GM19468 (cell line): ENCODE measurements at regions not wholly inside any gene's neighbourhood (a gene's known extent, or its start where the extent isn't known, plus 50 kb on each side); places are given as distances from the start of the nearest gene placed in this dataset.

Source experiments
- ATAC-seq: cut with Tn5 transposase; IDR thresholded peaks from one replicate; pipeline ENCODE4 v1.9.1; 2021; ENCODE audit warnings: mild to moderate bottlenecking, moderate library complexity, moderate number of reproducible peaks; ENCODE audit not compliant: unreplicated experiment; ENCODE audit errors: extremely low read depth

DNA sequence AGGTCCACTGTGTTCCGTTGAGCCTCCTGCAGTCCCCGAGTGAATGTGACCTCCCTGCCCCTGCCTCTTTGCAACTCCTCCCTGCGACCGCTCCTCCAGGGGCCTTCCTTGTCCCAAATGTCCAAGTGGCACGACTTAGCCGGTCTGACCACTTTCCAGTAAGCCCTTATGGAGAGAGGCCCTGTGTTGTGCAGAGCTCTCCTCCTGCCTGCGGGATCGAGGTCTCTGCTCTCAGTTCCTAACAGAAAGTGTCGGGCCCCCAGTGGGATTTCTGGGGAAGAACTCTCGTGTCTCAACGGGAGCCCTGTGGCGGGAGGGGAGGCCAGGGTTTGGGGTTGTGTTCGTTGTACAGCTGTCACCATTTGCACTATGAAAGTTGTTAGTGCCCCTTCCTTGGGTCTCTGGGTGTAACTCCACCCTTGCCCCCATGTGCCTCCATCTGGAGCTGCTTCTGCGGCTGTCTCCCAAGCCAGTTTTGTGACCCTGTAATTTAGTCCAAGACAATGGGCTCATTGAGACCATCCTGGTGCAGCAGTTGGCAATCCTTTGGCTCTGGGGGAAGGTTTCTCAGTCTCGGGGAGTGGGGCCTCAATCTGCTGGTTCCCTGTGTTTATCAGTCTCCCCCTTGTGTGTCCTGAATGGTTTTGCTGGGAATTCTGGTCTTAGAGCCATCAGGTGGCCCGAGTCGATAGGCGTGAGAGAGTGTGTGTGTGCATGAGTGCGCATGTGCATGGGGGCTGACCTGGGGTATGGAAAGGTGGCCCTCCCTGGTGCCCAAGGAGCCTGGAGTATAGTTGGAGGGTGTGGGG lies 234.5 kb downstream of the SEC14L1 start:
- ATAC-seq, result no peak

DNA sequence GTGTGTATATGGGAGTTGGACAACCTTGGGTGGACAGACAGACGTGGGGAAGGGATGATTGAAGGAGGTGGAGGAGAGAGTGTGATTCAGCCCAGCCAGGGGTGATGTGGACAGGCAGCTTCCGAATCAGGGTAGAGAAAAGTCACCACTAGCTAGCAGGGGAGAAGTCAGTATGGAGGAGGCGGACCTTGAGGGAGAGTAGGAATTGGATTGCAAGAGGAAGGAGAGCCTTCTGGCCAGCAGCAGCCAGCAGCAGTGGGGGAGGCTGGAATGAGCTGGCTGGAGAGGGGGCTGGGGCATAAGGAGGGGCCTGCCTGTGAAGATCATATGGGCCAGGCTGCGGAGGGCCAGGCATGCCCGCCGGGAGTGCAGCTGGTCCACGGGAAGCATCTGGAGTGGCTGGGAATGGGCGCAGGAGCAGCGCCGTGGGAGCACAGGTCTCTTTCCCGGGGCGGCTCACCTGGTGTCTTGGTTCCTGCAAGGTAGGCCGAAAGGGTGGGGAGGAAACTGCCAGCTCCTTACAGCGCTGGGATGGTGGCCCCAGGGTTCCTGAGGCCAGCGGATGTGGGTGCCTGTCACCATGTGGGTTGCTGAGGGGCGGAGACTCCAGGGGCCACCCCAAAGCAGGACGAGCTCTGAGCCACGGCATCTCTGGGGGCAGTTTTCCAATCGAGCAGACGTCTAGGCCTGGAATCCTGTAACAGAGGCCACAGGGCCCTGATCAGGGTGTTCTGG lies 235.3 kb downstream of the SEC14L1 start:
- ATAC-seq, result no peak

DNA sequence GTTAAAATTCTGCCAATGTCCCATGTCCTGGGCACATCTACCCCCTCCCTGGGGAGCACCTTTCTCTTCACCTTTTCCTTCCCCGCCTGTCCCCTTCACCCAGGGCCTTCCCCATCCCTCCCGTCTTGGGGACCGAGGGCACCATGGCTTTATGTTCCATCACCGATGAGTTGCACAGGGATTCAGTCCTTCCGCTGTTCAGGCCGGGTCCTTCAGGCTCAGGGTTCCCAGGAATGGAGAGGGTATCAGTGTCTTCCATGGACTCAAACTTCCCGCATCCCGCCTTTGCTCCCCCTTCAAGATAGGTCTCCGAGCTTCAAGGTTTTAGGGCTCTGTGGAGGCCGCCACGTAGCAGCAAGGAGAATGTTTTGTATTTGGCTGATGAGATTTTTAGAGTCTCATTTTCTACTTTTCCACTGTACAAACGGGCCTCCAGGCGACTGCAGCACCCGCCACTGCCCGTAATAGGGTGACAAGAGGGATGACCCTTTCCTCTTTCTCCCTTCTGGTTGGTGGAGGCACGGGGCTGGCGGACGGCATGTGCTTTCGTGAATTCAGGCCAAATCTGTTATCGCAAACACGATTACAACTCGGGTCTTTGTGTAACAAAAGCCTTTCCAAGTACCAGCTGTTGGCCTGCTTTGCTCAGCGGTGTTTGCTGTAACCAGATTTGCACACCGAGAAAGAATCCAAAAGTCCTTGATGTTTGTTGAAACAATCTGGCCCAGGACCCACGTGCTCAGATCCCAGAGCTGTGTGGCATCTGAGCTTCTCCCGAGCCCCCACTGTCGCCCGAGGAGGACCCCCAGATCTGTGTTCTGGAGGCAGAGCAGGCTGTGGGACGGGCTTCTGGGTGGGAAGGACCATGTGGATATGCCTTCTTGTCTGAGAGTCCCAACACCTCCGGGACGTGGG lies 236.3 kb downstream of the SEC14L1 start:
- ATAC-seq, result no peak

DNA sequence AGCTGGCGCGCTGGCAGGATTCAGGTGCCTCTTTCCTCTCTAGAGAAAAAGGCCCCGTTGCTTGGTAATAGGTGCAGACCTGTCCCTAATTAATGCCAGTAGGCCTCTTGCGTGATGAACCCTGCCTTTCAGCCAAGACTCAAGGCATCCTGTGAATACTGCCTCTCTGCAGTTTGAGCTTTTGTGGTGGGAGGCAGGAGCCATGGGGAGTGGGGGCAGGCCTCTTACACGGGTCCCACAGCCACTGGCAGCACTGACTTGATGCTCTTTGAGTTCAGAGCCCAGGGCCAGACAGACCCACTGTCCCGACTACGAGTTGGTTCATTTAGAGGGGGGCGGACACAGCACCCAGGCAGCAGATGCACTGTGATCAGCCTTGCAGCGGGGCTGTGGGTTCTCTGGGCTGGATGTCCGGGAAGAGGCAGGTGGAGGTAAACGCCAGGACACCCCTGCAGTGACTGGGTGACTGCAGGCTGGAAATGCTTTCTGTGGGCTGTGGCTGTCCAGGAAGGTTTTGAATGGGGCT lies 237.0 kb downstream of the SEC14L1 start:
- ATAC-seq, result no peak

DNA sequence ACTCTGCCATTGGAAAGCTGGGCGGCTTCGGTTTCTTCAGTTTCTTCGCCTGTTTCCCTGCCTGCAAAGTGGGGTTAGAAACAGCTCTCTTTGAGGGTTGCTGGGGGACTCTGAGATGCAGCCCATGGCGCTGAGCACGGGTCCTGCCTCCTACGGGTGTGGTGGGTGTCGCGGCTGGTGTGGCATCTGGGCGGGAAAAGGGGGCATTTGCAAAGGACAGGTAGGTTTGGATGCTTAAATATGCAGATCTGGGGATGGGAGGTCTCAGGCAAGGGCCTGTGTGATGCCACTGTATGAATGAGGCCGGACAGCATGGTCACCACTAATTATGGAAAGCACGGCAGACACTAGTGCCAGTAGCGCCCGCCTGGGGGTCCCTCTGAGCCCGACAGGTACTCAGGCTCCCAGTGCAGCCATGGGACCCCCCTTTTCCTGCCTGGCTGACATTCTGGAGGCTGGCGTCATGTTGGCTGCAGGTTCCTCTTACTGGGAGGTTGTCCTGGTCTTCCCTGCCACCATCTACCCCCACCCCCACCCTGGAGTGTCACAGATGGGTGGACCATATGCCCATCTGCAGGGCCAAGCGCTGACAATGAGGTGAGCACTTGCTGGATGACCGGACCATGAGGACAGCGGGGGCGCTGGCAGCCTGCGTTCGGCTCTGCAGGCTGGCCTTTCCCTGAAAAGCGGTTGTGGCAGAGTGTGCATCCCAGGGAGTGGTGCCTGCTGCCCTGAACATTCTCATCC lies 237.7 kb downstream of the SEC14L1 start:
- ATAC-seq, result no peak

DNA sequence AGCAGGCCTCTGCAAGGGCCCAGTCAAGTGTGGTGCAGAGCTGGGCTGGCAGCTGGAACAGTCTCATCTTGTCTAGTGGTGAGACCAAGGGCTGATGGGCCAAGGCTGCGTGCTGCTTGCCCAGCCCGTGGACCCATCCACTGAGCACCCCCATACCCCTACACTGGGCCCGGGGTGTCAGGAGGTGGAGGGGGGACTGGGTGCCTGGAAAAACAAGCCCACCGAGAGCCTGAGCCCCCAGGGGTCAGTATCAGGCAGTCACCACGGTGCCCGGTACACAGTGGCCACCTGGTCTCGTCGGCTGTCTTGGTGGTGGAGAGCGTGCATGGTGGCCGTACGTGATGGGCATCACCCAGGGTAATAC lies 238.3 kb downstream of the SEC14L1 start:
- ATAC-seq, result no peak

DNA sequence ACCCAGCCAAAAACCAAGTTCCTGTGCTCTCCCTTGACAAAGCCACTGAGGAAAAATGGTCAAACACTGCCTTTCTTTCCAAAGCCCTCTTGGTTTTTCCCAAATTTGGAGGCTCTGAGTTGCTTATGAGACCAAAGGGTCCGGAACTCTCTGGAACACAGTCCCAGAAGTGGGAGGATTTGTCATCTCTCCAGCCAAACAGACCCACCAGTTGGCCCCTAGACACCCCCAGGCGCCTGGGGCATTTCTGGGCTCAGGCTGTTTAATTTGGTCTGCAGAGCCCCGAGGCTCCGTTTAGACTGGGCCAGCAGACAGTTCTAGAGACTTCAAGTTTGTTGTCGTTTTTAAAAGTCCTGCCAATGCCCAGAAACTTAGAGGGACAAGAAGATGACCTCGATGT lies 239.1 kb downstream of the SEC14L1 start:
- no peak for ATAC-seq

DNA sequence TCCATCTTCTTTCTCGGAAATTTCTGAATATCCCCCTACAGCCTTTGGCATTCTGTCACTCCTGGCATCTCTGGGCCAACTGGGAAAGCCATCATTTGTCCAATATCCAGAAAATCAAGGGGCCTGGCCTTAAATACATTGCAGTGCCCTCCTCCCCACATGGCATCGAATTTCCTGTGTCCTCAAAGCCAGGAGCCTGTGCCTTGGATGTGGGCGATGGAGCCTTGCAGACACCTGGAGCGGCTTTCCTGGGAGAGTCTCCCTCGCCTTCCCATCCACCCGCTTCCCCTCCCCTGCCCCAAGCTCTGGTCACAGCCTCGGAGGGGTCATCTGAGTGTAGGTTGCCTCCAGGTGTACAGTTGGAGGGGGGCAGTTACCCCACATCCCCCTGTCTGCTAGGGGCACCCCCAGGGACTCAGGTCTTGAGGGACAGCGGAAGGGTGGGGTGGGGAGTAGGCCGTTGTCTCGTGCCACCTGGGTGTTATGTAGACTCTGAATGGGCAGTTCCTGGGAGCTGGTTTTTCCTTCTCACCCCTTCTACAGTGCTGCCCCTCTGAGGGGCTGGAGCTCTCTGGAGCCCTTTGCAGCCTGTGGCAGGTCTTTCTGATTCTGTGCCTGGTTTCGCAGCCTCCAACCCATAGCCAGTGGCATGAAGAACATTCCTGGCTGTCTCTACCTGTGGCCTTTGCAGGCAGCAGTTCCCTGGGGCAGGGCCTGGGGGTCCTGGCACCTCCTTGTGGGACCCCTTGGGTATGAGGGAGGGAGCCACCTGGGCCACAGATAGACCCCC lies 239.8 kb downstream of the SEC14L1 start:
- no peak for ATAC-seq

DNA sequence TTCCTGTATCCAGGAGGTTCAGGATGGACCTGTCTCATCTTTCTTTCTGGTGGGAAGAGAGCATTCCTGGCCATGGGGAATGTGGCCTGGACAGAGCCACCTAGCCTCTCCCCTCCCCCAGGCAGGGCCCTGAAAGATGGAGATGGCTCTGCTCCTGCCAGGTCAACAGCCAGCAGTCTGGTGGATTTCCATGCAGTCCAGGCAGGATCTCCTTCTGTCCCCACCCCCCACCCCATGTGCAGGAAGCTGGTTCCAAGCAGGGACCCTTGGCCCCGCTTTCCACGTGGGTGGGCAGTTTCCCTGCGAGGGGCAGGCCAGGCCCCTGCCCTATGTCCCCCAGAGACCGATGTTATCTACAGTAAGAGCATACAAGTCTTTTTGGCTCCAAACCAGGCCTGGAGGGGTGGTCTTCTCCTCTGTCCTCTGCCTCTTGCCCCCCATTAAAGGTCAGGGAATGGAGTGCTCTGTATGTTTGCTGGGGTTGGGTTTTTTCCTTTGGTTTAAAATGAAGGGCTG lies 240.5 kb downstream of the SEC14L1 start:
- ATAC-seq, result no peak

DNA sequence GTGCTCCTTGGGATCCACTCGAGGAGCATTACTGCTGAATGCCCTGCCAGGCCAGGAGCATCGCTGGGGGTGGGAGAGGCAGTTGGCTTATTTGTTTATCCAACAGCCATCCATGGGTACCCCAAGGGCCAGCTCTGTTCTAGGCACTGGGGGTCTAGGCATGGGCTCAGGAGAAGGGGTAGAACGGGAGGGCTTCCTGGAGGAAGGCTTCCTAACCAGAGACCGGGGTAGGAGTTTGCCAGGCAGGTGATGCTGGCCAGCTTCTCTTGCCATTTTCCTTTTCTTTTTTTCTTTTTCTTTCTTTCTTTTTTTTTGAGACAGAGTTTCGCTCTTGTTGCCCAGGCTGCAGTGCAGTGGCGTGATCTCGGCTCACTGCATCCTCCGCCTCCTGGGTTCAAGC lies 241.0 kb downstream of the SEC14L1 start:
- no peak for ATAC-seq

DNA sequence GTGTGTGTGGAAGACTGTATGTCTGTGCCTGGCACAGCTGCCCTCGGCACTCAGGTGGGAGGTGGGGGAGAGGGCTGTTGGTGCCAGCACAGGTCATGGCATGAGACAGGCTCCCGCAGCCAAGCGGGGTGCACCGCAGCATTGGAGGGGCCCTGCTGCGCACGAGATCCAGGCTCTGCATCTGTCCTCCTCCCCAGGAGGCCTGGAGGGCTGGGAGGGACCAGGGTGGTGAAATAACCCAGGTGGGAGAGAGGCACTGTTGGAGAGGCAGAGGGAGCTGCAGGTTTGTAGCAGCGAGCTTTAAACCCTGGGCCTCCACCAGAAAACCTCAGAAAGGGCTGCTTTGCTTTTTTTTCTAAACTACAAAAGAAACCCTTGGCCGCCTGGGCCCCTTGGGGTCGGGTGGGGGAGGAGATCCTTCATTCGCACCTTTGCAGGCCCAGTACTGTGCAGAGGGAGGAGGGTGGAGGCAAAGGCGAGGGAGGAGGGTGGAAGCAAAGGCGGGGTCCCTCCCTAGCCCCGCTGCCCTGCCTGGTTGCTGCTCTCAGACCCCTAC lies 241.7 kb downstream of the SEC14L1 start:
- ATAC-seq, result no peak

DNA sequence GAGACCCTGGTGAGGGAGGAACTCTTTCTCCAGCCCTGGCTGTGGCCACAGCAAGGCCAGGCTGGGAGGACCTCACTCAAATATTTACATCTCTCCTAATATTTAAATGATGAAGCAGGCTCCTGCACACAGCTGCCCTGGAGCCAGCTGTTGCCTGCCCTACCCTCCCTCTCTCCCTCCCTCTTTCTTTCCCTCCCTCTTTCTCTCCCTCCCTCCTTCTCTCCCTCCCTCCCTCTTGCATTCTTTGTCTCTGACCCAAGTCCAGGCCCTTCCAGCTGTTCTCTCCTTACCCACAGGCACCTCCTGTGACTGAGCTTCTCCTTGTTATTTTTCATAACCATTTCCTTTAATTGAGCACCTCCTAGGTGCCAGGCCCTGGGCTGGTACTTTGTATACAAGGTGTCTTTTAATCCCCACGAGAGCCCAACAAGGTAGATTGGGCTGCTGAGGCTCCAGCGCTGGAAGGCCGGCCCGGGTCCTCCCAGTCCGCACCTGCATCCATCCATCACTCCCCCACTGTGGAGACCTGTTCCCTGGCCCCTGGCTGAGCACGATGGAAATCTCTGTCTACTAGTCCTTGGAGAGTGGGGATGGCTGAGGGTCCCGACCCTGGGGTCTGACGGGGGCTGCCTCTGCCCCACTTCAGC lies 242.3 kb downstream of the SEC14L1 start:
- no peak for ATAC-seq

DNA sequence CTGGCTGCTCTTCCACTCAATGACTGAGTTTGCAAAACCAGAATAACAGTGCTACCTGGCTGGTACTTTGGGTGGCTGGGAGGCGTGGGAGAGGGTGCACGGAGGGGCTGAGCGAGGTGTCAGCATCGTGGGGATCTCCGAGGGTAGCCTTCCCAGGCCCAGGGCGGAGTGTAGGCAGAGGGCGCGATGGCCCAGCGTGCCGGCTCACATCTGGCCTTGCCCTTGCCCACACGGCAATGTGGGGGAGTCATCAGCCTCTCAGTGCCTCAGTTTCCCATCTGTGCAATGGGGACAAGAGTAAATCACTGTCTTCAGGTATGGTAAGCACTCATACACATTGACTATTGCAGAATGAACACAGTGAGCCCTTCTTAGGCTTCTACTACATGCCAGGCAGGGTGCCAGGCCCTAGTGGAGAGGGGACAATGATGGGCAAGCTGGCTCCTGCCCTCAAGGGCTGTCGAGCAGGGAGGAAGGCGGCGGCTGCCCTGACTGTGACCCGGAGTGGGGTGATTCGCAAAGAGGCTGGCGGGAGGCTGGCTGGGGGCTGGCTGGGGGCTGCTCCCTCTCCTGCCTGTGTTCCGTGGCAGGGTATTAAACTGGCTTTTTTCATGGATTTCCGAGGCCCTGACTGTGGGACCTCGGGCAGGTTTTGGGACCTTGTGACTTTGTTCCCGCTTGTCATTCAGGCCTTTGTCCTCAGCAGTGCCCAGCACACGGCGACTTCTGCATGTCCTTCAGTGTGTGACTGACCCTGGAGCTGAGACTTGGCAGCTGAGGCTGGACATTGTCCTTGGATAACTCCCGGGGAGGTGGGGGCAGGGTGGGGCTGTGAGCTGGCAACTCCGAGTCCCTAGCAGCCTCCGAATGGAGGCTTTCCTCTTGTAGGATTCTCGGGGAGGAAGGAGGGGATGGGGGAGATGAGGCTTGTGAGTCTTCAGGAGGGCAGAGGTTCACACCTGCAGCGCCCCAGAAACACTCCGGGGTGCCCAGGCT lies 243.1 kb downstream of the SEC14L1 start:
- no peak for ATAC-seq

DNA sequence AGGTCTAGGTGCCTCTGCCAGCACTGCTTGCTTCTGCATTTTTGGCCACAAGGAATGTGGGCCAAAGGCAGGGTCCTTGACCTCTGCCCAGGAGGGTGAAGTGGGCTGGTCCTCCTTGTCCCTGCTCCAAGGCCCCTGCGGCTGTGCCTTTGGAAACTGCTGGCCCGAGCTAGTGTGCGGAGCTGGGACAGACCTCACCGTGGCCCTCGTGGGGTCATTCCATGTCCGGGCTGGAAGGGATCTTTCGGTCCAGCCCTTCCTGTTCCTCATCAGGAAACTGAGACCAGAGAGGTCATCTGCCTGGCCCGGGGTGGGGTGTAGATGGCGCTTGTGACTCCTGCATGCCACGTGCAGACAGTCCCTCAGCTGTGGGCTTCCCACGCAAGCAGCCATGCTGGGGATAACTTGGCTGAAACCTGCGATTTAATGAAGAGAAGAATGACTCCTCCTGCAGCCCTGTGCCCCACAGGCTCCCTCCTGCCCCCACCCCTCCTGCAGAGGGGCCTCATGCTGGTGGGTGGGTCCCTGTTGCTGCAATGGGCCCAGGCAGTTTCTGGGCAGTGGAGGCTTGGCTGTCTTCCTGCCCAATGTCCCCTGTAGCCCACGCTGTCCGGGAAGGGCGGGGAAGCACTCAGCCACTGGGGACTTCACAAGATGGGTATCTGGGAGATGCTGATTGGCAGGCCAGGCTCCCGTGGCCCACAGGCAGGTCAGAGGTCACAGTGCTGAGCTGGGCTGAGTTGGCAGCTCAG lies 245.2 kb downstream of the SEC14L1 start:
- ATAC-seq, result no peak

DNA sequence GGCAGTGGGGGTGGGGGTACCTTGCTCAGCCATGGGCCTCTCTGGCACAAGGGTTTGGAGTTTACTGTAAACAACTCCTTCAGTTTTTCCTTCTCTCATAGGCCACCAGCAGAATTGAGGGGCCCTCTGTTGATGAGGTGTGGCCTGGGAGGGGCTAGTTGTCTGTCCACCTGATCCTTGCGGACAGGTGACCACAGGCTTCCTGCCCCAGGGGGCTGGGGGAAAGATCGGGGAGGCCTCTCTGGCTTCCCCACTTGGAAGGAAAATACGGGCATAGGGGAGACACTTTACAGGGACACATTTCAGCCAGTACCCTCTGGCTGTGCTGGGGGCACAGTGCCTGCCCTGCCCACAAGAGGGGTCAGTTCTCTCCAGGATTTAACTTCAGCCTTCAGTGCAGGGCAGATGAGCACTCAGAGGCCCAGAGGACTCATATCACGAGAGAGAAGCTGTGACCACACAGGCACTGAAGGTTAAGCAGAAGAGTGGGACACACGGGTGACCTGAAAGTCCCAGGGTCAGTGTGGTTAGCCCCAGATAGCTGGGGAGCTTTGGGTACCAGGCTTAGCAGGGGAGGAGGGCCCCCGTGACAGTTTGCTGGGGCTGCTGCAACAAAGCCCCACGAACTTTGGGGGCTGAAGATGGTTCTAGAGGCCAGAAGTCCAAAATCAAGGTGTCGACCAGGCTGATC lies 245.9 kb downstream of the SEC14L1 start:
- ATAC-seq, result no peak

DNA sequence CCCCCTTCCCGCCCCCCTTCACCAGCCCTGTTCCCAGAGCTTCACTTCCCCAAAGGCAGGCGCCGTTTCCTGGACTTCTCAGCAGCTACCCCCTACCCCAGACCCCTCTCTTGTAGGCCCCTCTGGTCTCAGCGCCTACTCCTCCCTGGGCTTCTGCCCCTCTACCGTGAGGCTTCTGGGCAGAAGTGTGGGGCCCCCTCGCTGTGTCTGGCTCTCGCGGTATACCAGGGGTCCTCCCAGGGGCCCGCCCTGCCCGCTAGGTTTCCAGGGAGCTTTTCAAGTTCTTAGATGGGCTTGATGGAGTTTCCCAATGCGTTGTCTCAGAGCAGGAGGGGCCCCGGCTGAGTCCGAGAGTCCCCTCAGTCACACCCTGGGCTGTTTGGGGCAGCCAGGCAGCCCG lies 247.1 kb downstream of the SEC14L1 start:
- no peak for ATAC-seq
